A549 (cell line): ENCODE measurements at regions not wholly inside any gene's neighbourhood (a gene's known extent, or its start where the extent isn't known, plus 50 kb on each side); places are given as distances from the start of the nearest gene placed in this dataset.

Experiments used
- ATAC-seq, 2 experiments: fragments of 200-7000 bp in 1 of 2; fragments of >200 bp in 1 of 2; cut with Nextera tagmentation in 1 of 2; cut with Tn5 transposase in 1 of 2; 3 replicates each; pipeline versions ENCODE4 v1.8.0 to v1.9.1; 2018 to 2020; ENCODE audit warnings: mild to moderate bottlenecking in 1 of 2, moderate library complexity in 1 of 2
- CTCF ChIA-PET: fragments of 300-600 bp; sonication (Branson Sonifier 250); formaldehyde crosslinking; extraction: SDS; loops from one replicate; lab custom pipeline; 2021; ENCODE audit warnings: antibody characterized with exemption, inconsistent platforms; lab: Yijun Ruan, JAX
- POLR2A ChIA-PET: fragments of 350-600 bp; formaldehyde crosslinking; extraction: SDS; loops from one replicate; lab custom pipeline; 2021; ENCODE audit warnings: antibody characterized with exemption, inconsistent platforms; lab: Yijun Ruan, JAX
- DNase-seq, 2 experiments: peaks; one replicate each; pipeline versions ENCODE4 v3.0.0 to v3.0.0-alpha.2; 2011 to 2016; ENCODE audit warnings: low read depth in 1 of 2, low spot score in 1 of 2
- FAIRE-seq: peaks from 2 replicates; lab custom pipeline; 2011; peaks lifted over from hg19 to GRCh38; lab: Jason Lieb, UNC
- H3K27ac ChIP-seq, 2 experiments: fragments of >200 bp; sonication (Bioruptor Twin); formaldehyde crosslinking; 3 replicates each; pipeline ENCODE4 v1.5.1; 2016 to 2017
- H3K4me1 ChIP-seq: fragments of >200 bp; sonication (Bioruptor Twin); formaldehyde crosslinking; 3 replicates; pipeline ENCODE4 v1.6.1; 2016
- H3K4me2 ChIP-seq: fragments of >200 bp; sonication (Bioruptor Twin); formaldehyde crosslinking; 3 replicates; pipeline ENCODE4 v1.6.1; 2016
- H3K4me3 ChIP-seq: fragments of >200 bp; sonication (Bioruptor Twin); formaldehyde crosslinking; 3 replicates; pipeline ENCODE4 v1.5.1; 2016
- H3K9me3 ChIP-seq: fragments of >200 bp; sonication (Bioruptor Twin); formaldehyde crosslinking; 3 replicates; pipeline ENCODE4 v1.6.1; 2016
- ATOH8 ChIP-seq: fragments of 250-450 bp; sonication (Bioruptor Pico); IDR thresholded peaks from 2 replicates; pipeline ENCODE4 v1.5.0; 2020; ENCODE audit warnings: low read depth, mild to moderate bottlenecking, moderate library complexity
- CBX2 ChIP-seq: fragments of 200-600 bp; sonication (generic); IDR thresholded peaks from 2 replicates; pipeline ENCODE4 v1.6.1; 2016; ENCODE audit warnings: low read depth, mild to moderate bottlenecking, borderline replicate concordance
- CBX8 ChIP-seq: fragments of 200-600 bp; sonication (generic); IDR thresholded peaks from 2 replicates; pipeline ENCODE4 v1.6.1; 2016
- CEBPB ChIP-seq, 2 experiments: fragments of >200 bp in 1 of 2; sonication (Bioruptor Twin) in 1 of 2; formaldehyde crosslinking in 1 of 2; IDR thresholded peaks; 2 replicates each; pipeline ENCODE4 v1.6.1; 2012 to 2016
- CHD2 ChIP-seq: fragments of 150-350 bp; IDR thresholded peaks from 2 replicates; pipeline ENCODE4 v1.6.1; 2014; ENCODE audit warnings: low read length; ENCODE audit not compliant: partially characterized antibody
- E2F6 ChIP-seq: IDR thresholded peaks from 2 replicates; pipeline ENCODE4 v1.6.1; 2012; ENCODE audit warnings: low read depth, borderline replicate concordance
- EHMT2 ChIP-seq: fragments of 200-600 bp; sonication (generic); IDR thresholded peaks from 2 replicates; pipeline ENCODE4 v1.6.1; 2016; ENCODE audit warnings: antibody characterized with exemption, low read depth, mild to moderate bottlenecking, moderate library complexity
- EP300 ChIP-seq, 2 experiments: fragments of >200 bp; sonication (Bioruptor Twin); formaldehyde crosslinking; IDR thresholded peaks; 2 replicates in 1 of 2; 3 replicates in 1 of 2; pipeline ENCODE4 v1.6.1; 2016 to 2017
- FOSL2 ChIP-seq, 2 experiments: fragments of 450-650 bp in 1 of 2; fragments of >200 bp in 1 of 2; sonication (Bioruptor Twin) in 1 of 2; formaldehyde crosslinking; IDR thresholded peaks; 2 replicates each; pipeline versions ENCODE4 v1.5.0 to v1.6.1; 2016 to 2020; ENCODE audit warnings: mild to moderate bottlenecking in 1 of 2, moderate library complexity in 1 of 2
- HEYL ChIP-seq: fragments of 250-450 bp; sonication (Bioruptor Pico); IDR thresholded peaks from 2 replicates; pipeline ENCODE4 v1.8.0; 2021; ENCODE audit warnings: mild to moderate bottlenecking, moderate library complexity
- HOXA7 ChIP-seq: fragments of 250-450 bp; sonication (Bioruptor Pico); IDR thresholded peaks from 2 replicates; pipeline ENCODE4 v1.5.0; 2020; ENCODE audit warnings: mild to moderate bottlenecking, moderate library complexity
- KDM5A ChIP-seq: fragments of 200-600 bp; sonication (generic); IDR thresholded peaks from 2 replicates; pipeline ENCODE4 v1.6.1; 2016; ENCODE audit warnings: antibody characterized with exemption, mild to moderate bottlenecking
- NPAS2 ChIP-seq: fragments of 250-450 bp; sonication (Bioruptor Pico); IDR thresholded peaks from 2 replicates; pipeline ENCODE4 v1.8.0; 2022; ENCODE audit warnings: mild to moderate bottlenecking, moderate library complexity, borderline replicate concordance
- RFX5 ChIP-seq: fragments of 450-650 bp; IDR thresholded peaks from 2 replicates; pipeline ENCODE4 v1.7.1; 2014; ENCODE audit warnings: antibody characterized with exemption, mild to moderate bottlenecking, moderate library complexity
- RNF2 ChIP-seq: fragments of 200-600 bp; sonication (generic); IDR thresholded peaks from 2 replicates; pipeline ENCODE4 v1.6.1; 2016; ENCODE audit warnings: low read depth, mild to moderate bottlenecking, antibody characterized with exemption, moderate library complexity, borderline replicate concordance
- SREBF2 ChIP-seq: fragments of 450-650 bp; IDR thresholded peaks from 2 replicates; pipeline ENCODE4 v1.6.1; 2014; ENCODE audit warnings: mild to moderate bottlenecking, moderate library complexity
- TP53 ChIP-seq: fragments of 250-450 bp; sonication (Bioruptor Pico); IDR thresholded peaks from 2 replicates; pipeline ENCODE4 v1.5.0; 2021; ENCODE audit warnings: mild to moderate bottlenecking, moderate library complexity
- ZFP36 ChIP-seq: fragments of 450-650 bp; IDR thresholded peaks from 2 replicates; pipeline ENCODE4 v1.6.1; 2014; ENCODE audit warnings: borderline replicate concordance; ENCODE audit not compliant: partially characterized antibody
- ZNF302 ChIP-seq: fragments of 250-450 bp; sonication (Bioruptor Pico); IDR thresholded peaks from 2 replicates; pipeline ENCODE4 v1.9.0; 2021; ENCODE audit warnings: inconsistent platforms, mild to moderate bottlenecking, moderate library complexity
- WGBS: methylation state at CpG from one replicate; pipeline ENCODE4 v1.1.6; 2017; ENCODE audit errors: missing lambda C conversion rate; 5-methylcytosine and 5-hydroxymethylcytosine counted together
- TF ChIP-seq, protein P1 (sequence below): fragments of 200-600 bp; sonication (generic); IDR thresholded peaks from 2 replicates; pipeline ENCODE4 v1.6.1; 2016; ENCODE audit warnings: antibody characterized with exemption, mild to moderate bottlenecking, moderate library complexity
- TF ChIP-seq, protein P2 (sequence below): IDR thresholded peaks from 2 replicates; pipeline ENCODE4 v1.6.1; 2012
- TF ChIP-seq, protein P3 (sequence below): fragments of 450-650 bp; IDR thresholded peaks from 2 replicates; pipeline ENCODE4 v1.6.1; 2014; ENCODE audit warnings: antibody characterized with exemption

- TF ChIP-seq, protein P1, sequence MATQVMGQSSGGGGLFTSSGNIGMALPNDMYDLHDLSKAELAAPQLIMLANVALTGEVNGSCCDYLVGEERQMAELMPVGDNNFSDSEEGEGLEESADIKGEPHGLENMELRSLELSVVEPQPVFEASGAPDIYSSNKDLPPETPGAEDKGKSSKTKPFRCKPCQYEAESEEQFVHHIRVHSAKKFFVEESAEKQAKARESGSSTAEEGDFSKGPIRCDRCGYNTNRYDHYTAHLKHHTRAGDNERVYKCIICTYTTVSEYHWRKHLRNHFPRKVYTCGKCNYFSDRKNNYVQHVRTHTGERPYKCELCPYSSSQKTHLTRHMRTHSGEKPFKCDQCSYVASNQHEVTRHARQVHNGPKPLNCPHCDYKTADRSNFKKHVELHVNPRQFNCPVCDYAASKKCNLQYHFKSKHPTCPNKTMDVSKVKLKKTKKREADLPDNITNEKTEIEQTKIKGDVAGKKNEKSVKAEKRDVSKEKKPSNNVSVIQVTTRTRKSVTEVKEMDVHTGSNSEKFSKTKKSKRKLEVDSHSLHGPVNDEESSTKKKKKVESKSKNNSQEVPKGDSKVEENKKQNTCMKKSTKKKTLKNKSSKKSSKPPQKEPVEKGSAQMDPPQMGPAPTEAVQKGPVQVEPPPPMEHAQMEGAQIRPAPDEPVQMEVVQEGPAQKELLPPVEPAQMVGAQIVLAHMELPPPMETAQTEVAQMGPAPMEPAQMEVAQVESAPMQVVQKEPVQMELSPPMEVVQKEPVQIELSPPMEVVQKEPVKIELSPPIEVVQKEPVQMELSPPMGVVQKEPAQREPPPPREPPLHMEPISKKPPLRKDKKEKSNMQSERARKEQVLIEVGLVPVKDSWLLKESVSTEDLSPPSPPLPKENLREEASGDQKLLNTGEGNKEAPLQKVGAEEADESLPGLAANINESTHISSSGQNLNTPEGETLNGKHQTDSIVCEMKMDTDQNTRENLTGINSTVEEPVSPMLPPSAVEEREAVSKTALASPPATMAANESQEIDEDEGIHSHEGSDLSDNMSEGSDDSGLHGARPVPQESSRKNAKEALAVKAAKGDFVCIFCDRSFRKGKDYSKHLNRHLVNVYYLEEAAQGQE: no peak
- no peak for TF ChIP-seq EHMT2
- TF ChIP-seq, protein P2, sequence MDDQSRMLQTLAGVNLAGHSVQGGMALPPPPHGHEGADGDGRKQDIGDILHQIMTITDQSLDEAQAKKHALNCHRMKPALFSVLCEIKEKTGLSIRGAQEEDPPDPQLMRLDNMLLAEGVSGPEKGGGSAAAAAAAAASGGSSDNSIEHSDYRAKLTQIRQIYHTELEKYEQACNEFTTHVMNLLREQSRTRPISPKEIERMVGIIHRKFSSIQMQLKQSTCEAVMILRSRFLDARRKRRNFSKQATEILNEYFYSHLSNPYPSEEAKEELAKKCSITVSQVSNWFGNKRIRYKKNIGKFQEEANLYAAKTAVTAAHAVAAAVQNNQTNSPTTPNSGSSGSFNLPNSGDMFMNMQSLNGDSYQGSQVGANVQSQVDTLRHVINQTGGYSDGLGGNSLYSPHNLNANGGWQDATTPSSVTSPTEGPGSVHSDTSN: no peak
Measured at GRCh38 chr22:47748957-47749356, 986.5 kb downstream of the TBC1D22A start (continued).

- Histone ChIP-seq H3K27ac (no peak overlapping the region), H3K4me2 (no peak overlapping the region), H3K9me3 (no peaks in the 10 kb centered on the region), H3K4me1 (no peaks in the 10 kb centered on the region), H3K4me3 (no peak overlapping the region)
- ATAC-seq: no peak
- CTCF ChIA-PET: no interaction called here
- FAIRE-seq: no peak
- WGBS: 38% methylated on average over 6 of the region's 6 CpGs
- TF ChIP-seq, protein P1: no peak
- TF ChIP-seq ATOH8 (CRISPR knock-in tag) (no peak), CBX2 (no peak), E2F6 (no peak), KDM5A (no peak), HOXA7 (no peak), TP53 (no peak), CEBPB (IDR thresholded peaks at IDR 0.05) (no peak)
- no peak for DNase-seq
- POLR2A ChIA-PET: no interaction called here
Measured at GRCh38 chr22:47748271-47748670, 985.8 kb downstream of the TBC1D22A start.

- no peaks in the 10 kb centered on the region for H3K4me1 ChIP-seq
- H3K4me2 ChIP-seq: no peak overlapping the region
- no peak overlapping the region for H3K4me3 ChIP-seq
- H3K27ac ChIP-seq: no peak overlapping the region
- DNase-seq: no peak
- no peak for ATAC-seq
- ChIA-PET POLR2A (no interaction called here), CTCF (no interaction called here)
- no peaks in the 10 kb centered on the region for H3K9me3 ChIP-seq
- no peak for FAIRE-seq
- 36% methylated on average over 6 of the region's 10 CpGs for WGBS
- TF ChIP-seq ZNF302 (CRISPR knock-in tag) (no peak), ZFP36 (no peak), NPAS2 (CRISPR knock-in tag) (no peak), CBX8 (no peak), EP300 (IDR thresholded peaks at IDR 0.05) (no peak), FOSL2 (IDR thresholded peaks at IDR 0.05) (no peak), FOSL2 (CRISPR knock-in tag; IDR thresholded peaks at IDR 0.05) (no peak), RFX5 (no peak), CHD2 (no peak), HEYL (no peak), HOXA7 (no peak), ATOH8 (CRISPR knock-in tag) (no peak), RNF2 (no peak), SREBF2 (no peak), EHMT2 (no peak)
- TF ChIP-seq, protein P3, sequence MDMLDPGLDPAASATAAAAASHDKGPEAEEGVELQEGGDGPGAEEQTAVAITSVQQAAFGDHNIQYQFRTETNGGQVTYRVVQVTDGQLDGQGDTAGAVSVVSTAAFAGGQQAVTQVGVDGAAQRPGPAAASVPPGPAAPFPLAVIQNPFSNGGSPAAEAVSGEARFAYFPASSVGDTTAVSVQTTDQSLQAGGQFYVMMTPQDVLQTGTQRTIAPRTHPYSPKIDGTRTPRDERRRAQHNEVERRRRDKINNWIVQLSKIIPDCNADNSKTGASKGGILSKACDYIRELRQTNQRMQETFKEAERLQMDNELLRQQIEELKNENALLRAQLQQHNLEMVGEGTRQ: no peak
Measured at GRCh38 chr22:47740109-47740805, 977.8 kb downstream of the TBC1D22A start.
